HG03565 (cell line): ENCODE measurements at regions not wholly inside any gene's neighbourhood (a gene's known extent, or its start where the extent isn't known, plus 50 kb on each side); places are given as distances from the start of the nearest gene placed in this dataset.

ENCODE experiments used
- ATAC-seq: cut with Tn5 transposase; IDR thresholded peaks from one replicate; pipeline ENCODE4 v1.9.1; 2021; ENCODE audit warnings: mild to moderate bottlenecking, moderate library complexity; ENCODE audit not compliant: unreplicated experiment

GRCh38 chr12:127254420-127254955 is 1012.5 kb upstream of the TMEM132C start:
- ATAC-seq = no peak

- no peak for ATAC-seq
Observed at GRCh38 chr12:127257366-127257935, 1009.5 kb upstream of the TMEM132C start.

- no peak for ATAC-seq
Observed at GRCh38 chr12:127260531-127260930, 1006.4 kb upstream of the TMEM132C start.

GRCh38 chr12:127260999-127261398 is 1006.0 kb upstream of the TMEM132C start:
- no peak for ATAC-seq

- ATAC-seq = no peak
Observed at GRCh38 chr12:127262615-127263014, 1004.4 kb upstream of the TMEM132C start.

- ATAC-seq = no peak
Observed at GRCh38 chr12:127263621-127264020, 1003.3 kb upstream of the TMEM132C start.

GRCh38 chr12:127267128-127267527 is 999.8 kb upstream of the TMEM132C start:
- no peak for ATAC-seq

- no peak for ATAC-seq
Observed at GRCh38 chr12:127268213-127268612, 998.8 kb upstream of the TMEM132C start.

GRCh38 chr12:127268706-127269425 is 998.1 kb upstream of the TMEM132C start:
- no peak for ATAC-seq

GRCh38 chr12:127270193-127270592 is 996.8 kb upstream of the TMEM132C start:
- ATAC-seq = no peak

- ATAC-seq = no peak
Observed at GRCh38 chr12:127271776-127272175, 995.2 kb upstream of the TMEM132C start.

GRCh38 chr12:127272864-127273263 is 994.1 kb upstream of the TMEM132C start:
- ATAC-seq = no peak

GRCh38 chr12:127273626-127274025 is 993.3 kb upstream of the TMEM132C start:
- no peak for ATAC-seq

- no peak for ATAC-seq
Observed at GRCh38 chr12:127275416-127275815, 991.6 kb upstream of the TMEM132C start.

GRCh38 chr12:127277882-127278281 is 989.1 kb upstream of the TMEM132C start:
- peak; percentile 74 for ATAC-seq

- ATAC-seq = no peak
Observed at GRCh38 chr12:127278351-127278750, 988.6 kb upstream of the TMEM132C start.

GRCh38 chr12:127280393-127281275 is 986.3 kb upstream of the TMEM132C start:
- peak; percentile 65 for ATAC-seq

GRCh38 chr12:127282786-127283565 is 984.0 kb upstream of the TMEM132C start:
- no peak for ATAC-seq

- no peak for ATAC-seq
Observed at GRCh38 chr12:127284021-127284420, 982.9 kb upstream of the TMEM132C start.

GRCh38 chr12:127284870-127285431 is 982.0 kb upstream of the TMEM132C start:
- ATAC-seq = no peak
